GM04504 (cell line): ENCODE measurements at regions not wholly inside any gene's neighbourhood (a gene's known extent, or its start where the extent isn't known, plus 50 kb on each side); places are given as distances from the start of the nearest gene placed in this dataset.
A peak's percentile ranks its signal among the peaks of the same experiment; 100 is the strongest.

Experiments used
- DNase-seq: peaks from one replicate; pipeline ENCODE4 v3.0.0-alpha.2; 2012; ENCODE audit warnings: low read depth

GRCh38 chr6:44012078-44012493 lies 115.2 kb downstream of the MRPL14 start:
- DNase-seq = peak; percentile 90

GRCh38 chr6:44011350-44011920 lies 115.8 kb downstream of the MRPL14 start:
- no peak for DNase-seq

- DNase-seq = peak; percentile 91
Measured at GRCh38 chr6:44010411-44011349, 116.6 kb downstream of the MRPL14 start.

DNA sequence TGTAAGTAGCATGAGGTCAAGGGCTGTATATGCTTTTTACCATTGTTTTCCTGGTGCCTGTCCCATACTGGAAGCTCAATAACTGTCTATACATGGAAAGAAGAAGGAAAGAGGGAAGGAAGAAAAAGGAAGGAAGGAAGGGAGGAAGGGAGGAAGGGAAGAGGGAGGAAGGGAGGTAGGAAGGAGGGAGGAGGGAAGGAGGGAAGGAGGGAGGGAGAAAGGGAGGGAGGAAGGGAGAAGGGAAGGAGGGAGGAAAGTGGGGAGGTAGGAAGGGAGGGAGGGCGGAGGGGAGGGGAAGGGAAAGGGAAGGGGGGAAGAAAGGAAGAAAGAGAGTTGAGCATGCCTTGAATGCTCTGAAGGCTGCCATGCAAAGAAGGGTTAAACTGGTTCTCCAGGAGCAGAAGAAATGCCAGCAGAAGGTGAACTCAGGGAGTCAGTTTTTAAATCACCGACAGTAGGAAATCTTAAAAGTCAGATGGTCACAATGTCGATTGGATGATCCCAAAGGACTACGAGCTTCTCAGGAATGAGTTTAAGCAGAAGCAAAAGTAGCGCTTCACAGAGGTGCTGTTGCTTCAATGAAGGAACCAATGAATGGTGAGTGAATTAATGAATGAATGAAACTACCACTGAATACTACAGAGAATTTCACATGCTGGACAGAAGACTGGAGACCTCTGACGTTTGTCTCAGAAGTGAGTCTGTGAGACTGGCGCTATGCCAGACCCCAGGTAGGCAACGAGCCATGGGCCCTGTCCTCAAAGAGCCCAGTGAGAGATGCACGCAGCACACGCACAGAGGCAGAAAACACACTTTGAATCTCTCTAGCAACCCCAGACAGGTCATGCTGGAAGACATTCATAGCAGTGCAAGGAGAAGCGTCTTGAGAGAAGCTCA lies 117.6 kb downstream of the MRPL14 start:
- DNase-seq = no peak

DNA sequence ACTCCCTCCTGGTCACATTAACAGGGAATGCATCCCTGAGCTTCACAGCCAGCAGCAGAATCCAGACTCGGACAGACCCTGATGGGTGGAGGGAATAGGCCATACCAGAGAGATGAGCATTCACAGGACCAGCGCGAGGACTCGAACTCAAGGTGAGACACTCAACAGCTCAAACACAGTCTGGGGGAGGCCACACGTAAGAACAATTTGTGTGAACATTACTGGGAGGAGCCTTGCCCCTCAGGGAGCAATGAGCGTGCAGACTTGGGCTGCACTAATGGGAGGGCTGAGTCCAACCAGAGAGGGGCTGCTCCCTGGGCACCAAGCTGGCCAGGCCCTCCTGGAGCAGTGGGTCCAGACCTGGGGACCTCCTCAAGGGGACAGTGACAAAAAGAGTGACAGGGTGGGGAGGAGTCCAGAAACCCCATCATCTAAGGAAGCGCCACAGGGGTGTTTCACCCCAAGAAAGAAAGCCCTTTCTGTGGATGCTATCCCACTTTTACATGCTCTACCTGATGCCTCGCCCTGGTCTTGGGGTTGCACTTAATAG lies 118.4 kb downstream of the MRPL14 start:
- no peak for DNase-seq

- no peak for DNase-seq
Measured at GRCh38 chr6:44007818-44008621, 119.2 kb downstream of the MRPL14 start.

GRCh38 chr6:44006872-44007303 lies 120.4 kb downstream of the MRPL14 start:
- no peak for DNase-seq

DNA sequence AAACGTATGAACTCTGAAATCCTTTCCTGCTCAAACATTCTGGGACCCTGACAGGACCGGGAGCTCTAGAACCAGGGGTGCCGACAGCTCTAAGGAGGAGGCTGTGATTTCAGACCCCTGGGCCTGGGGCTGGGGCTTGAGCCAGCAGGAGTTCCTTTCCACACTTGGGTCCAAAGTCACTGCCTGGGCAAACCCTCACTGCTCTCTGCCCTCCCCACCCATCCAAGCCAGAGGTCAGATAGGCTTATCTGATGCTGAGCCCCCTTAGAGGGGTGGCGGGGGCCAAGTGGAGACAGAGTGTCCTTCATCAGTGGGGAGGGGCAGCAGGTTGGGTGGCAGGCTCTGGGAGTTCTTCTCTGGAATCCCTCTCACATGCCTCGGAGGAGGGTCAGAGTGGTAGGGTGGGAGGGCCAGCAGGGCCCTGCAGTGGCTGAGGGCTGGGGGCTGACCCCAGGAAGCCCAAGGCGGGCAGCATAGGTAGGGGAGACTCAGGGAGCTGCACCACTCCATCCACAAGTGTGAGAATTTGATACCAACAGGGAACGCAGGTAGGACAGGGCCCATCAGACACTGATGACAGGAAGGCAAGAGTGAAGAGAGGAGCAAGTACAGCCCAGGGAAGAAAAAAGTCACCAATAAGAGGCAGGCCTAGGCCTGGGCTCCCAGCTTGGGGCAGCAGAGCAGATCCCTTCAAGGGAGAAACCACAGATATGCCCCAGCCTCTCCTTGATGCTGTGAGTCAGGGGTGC lies 121.0 kb downstream of the MRPL14 start:
- DNase-seq = no peak

GRCh38 chr6:44005507-44005903 lies 121.7 kb downstream of the MRPL14 start:
- DNase-seq = no peak

DNA sequence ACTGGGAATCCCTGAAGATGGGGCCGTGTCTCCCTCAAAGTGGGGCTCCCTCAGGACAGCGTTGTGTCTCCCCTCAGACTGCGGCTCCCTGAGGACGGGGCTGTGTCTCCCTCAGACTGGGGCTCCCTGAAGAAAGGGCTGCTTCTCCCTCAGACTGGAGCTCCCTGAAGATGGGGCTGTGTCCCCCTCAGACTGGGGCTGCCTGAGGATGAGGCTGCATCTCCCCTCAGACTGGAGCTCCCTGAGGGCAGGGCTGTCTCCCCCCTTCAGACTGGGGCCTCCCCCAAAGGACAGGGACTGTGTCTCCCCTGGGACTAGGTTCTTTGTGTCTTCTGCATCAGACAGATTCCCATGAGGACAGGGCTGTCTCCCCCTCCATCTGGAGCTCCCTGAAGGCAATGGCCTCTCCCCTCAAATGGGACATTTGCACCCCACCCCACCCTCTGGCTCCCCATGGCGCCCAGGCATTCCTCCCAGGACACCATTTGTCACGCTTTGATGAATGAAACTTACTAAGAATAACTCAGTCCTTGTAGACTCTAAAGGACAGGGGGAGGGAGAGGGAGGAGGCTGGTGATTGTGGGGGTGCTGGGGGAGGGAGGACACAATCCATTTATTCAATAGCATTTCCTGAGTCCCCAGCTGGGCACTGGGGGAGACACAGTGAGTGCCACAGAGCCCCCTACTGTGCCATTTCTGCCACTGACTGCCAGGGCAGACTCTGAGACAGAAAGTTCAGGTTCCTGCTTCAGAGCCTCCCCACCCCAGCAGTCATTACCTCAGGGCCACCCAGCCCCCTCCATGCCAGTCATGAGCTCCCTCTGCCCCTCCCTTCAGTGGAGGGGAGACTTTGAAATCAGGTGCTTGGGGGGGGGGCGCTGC lies 122.4 kb downstream of the MRPL14 start:
- DNase-seq = no peak

- no peak for DNase-seq
Measured at GRCh38 chr6:44004136-44004535, 123.1 kb downstream of the MRPL14 start.

DNA sequence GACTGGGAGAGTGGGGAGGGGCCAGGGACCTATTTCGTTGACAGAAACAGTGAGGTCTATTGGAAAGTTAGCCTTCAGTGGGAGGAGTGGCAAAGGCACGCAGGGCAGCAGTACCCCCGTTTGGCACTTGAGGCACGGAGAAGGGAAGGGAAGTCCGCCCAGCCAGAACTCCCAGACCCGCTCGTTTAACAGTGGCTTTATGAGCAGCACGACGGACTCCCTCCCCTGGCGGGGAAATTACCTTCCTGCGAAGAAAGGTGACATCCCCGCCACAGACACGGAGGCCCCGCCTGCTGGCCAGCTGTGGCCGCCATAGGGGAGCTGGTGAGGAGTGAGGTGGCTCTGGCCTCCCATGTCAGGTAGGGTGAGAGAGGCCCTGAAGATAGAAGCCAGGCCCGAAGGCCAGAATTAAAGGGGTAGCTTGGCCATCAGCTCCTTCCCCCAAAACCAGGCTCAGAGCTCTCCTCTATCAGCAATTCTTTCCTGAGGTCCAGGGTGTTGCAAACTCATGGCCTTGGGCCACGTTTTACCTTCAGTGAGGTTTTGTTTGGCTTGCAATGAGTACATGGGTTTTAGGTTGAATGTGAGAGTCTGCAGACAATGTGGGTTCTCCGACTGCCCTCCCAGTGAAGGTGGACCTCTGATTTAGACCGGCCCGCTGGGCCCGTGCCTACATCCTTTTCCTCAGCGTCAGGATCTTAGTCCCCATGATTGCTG lies 123.7 kb downstream of the MRPL14 start:
- DNase-seq = no peak

DNA sequence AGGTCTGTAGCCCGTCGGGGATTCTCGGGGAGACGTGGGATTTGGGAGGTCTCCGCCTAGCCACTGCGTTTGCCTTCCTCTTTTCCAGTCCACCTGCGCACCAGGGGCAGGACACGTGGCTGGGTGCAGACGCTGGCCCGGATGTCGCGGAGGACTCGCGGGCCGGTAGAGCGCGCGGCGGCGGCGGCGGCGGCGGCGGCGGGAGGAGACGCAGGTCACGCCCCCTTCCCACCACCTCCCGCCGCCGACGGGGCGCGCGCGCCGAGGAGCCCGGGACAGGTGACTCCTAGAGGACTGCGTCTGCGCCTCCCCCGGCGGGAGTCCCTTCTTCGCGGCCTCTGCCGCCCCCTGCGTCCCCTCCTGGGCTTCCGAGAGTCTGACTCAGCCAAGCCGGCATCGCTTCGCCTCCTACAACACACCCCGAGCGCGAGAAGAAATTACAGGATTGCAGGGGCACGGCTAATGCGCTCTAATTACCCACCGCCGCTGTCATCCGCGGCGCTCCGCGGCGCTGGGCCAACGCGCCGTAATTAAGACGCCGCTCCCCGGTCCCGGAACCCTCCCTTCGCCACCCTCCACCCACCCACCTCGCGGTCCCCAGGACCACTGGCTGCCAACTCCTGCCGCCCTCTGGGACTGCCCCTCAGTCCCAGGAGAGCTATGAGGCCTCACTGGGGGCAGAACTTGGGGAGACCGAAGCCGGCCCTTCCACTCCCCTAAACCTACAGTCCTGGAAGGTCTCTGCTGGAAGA lies 124.5 kb downstream of the MRPL14 start:
- DNase-seq = no peak

DNA sequence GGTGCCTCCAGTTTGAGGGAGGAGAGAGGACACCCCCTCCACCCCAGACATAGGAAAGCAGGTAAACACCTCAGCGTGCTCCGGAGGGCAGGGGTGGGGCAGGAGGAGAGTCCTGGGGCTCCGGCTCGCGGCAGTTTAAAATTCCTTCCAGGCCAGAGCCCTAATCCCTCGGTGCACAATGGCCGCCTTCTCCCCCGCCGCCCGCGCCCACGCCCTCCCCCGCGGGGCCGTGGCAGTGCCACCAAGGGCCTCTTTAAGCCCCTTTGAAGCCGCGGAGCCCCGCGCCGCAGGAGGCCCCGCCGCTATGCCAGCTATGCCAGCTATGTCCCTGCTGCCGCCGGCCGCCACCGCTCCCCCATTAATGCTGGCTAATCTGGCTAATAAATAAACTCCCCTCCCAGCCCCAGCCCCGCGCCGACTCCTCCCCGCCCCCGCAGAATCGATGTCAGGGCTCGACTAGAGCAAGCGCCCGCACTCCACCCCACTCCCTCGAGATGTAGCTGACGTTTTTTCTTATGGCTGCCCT lies 125.1 kb downstream of the MRPL14 start:
- DNase-seq = no peak

GRCh38 chr6:44001318-44002066 lies 125.8 kb downstream of the MRPL14 start:
- DNase-seq = no peak

DNA sequence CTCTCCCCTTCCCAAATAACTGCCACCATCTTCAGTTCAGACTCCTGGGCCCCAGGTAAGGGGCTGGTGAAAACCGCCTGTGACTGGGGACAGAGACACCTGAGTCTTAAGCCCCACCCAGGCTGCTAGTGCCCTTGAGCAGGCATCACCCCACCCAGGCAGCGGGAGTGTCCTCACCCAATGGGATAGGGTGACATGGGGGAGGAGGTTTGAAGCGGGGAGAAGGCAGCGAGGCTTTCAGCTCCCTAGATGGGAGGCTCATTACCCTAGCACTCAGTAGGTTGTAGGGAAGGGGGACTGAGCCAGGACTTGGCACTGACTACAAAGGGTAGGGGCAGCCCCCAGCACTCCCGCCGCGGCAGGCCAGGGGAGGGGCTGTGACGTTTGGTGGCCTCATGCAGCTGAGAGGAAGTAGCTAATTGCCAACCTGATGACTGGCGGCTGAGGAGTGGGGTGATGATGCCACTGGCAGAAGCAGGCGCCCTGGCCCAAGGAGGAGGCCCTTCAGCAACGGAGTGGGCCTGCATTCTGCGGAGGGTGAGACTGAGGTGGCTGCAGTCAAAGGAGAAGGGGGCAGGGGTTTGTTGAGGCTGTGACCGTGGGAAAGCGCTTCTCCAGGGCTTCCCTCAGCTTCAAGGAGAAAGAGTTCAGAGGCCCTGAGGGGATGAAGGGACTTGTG lies 126.9 kb downstream of the MRPL14 start:
- DNase-seq = no peak

- no peak for DNase-seq
Measured at GRCh38 chr6:43999628-44000027, 127.6 kb downstream of the MRPL14 start.
